ENCODE measurements at regions not wholly inside any gene's neighbourhood (a gene's known extent, or its start where the extent isn't known, plus 50 kb on each side); places are given as distances from the start of the nearest gene placed in this dataset.
"Not testable (repeated sequence)": the region's sequence is repeated elsewhere in the genome, so short reads cannot be mapped to it uniquely, and the experiment has no call there.

DNA sequence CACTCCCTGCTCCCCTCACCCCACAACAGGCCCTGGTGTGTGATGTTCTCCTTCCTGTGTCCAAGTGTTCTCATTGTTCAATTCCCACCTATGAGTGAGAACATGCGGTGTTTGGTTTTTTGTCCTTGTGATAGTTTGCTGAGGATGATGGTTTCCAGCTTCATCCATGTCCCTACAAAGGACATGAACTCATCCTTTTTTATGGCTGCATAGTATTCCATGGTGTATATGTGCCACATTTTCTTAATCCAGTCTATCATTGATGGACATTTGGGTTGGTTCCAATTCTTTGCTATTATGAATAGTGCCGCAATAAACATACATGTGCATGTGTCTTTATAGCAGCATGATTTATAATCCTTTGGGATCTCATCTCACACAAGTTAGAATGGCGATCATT, 101.5 kb upstream of the NGF start:
- 94% methylated on average over 3 of the region's 3 CpGs for WGBS
- H3K27me3 ChIP-seq (ENCODE audit: control insufficient read depth in 4 of 4, insufficient read depth in 4 of 4, low read length in 3 of 4); H3K4me3 ChIP-seq (ENCODE audit: low read depth in 1 of 3, low read length in 3 of 3); H3K4me1 ChIP-seq (ENCODE audit: control insufficient read depth in 4 of 4, insufficient read depth in 4 of 4, low read length in 3 of 4); H3K36me3 ChIP-seq (ENCODE audit: control insufficient read depth in 4 of 4, insufficient read depth in 3 of 4, low read depth in 1 of 4, low read length in 3 of 4); DNase-seq (ENCODE audit: low spot score); H3K27ac ChIP-seq (ENCODE audit: low read depth in 1 of 2, low read length in 2 of 2); H3K9me3 ChIP-seq (ENCODE audit: control insufficient read depth in 4 of 4, low read length in 3 of 4); H3K9ac ChIP-seq (ENCODE audit: low read depth in 1 of 2, low read length in 2 of 2): not testable (repeated sequence)

GRCh38 chr1:115437196-115437595, 99.1 kb upstream of the NGF start:
- WGBS = 82% methylated on average over 7 of the region's 7 CpGs
- Histone ChIP-seq H3K27me3 (ENCODE audit: control insufficient read depth in 4 of 4, insufficient read depth in 4 of 4, low read length in 3 of 4) (no peaks in the 10 kb centered on the region), H3K4me3 (ENCODE audit: low read depth in 1 of 3, low read length in 3 of 3) (no peak overlapping the region), H3K36me3 (ENCODE audit: control insufficient read depth in 4 of 4, insufficient read depth in 3 of 4, low read depth in 1 of 4, low read length in 3 of 4) (no peaks in the 10 kb centered on the region), H3K9me3 (ENCODE audit: control insufficient read depth in 4 of 4, low read length in 3 of 4) (no peaks in the 10 kb centered on the region), H3K4me1 (ENCODE audit: control insufficient read depth in 4 of 4, insufficient read depth in 4 of 4, low read length in 3 of 4) (no peaks in the 10 kb centered on the region), H3K27ac (ENCODE audit: low read depth in 1 of 2, low read length in 2 of 2) (no peak overlapping the region), H3K9ac (ENCODE audit: low read depth in 1 of 2, low read length in 2 of 2) (no peak overlapping the region)
- TF ChIP-seq CTCF (IDR thresholded peaks at IDR 0.05; ENCODE audit: low read depth, low read length, missing input control) = no peak
- no peak for TF ChIP-seq ZBTB33 (IDR thresholded peaks at IDR 0.05)
- TF ChIP-seq SP1 (IDR thresholded peaks at IDR 0.05) = no peak
- TF ChIP-seq YY1 (IDR thresholded peaks at IDR 0.05) = no peak
- TF ChIP-seq RAD21 (IDR thresholded peaks at IDR 0.05) = no peak
- no peak for TF ChIP-seq JUND (IDR thresholded peaks at IDR 0.05)
- no peak for TF ChIP-seq FOXA1 (IDR thresholded peaks at IDR 0.05)
- DNase-seq (ENCODE audit: low spot score) = no peak

- no peak overlapping the region for H3K9ac ChIP-seq (ENCODE audit: low read depth in 1 of 2, low read length in 2 of 2)
- no peaks in the 10 kb centered on the region for H3K36me3 ChIP-seq (ENCODE audit: control insufficient read depth in 4 of 4, insufficient read depth in 3 of 4, low read depth in 1 of 4, low read length in 3 of 4)
- H3K27ac ChIP-seq (ENCODE audit: low read depth in 1 of 2, low read length in 2 of 2) = no peak overlapping the region
- no peak overlapping the region for H3K4me3 ChIP-seq (ENCODE audit: low read depth in 1 of 3, low read length in 3 of 3)
- H3K27me3 ChIP-seq (ENCODE audit: control insufficient read depth in 4 of 4, insufficient read depth in 4 of 4, low read length in 3 of 4) = no peaks in the 10 kb centered on the region
- DNase-seq (ENCODE audit: low spot score) = no peak
- no peaks in the 10 kb centered on the region for H3K4me1 ChIP-seq (ENCODE audit: control insufficient read depth in 4 of 4, insufficient read depth in 4 of 4, low read length in 3 of 4)
- no peaks in the 10 kb centered on the region for H3K9me3 ChIP-seq (ENCODE audit: control insufficient read depth in 4 of 4, low read length in 3 of 4)
- TF ChIP-seq TAF1 (conservative IDR thresholded peaks at IDR 0.05) (no peak), HNF4G (IDR thresholded peaks at IDR 0.05) (no peak), RXRA (IDR thresholded peaks at IDR 0.05) (no peak), EGR1 (IDR thresholded peaks at IDR 0.05; ENCODE audit: low read depth in 2 of 2) (no peak), RAD21 (IDR thresholded peaks at IDR 0.05) (no peak), CTCF (IDR thresholded peaks at IDR 0.05; ENCODE audit: low read depth, low read length, missing input control) (no peak), NR2F2 (IDR thresholded peaks at IDR 0.05) (no peak), GABPA (IDR thresholded peaks at IDR 0.05 in 1 of 2, conservative IDR thresholded peaks at IDR 0.05 in 1 of 2) (no peak), SP1 (IDR thresholded peaks at IDR 0.05) (no peak), ZBTB33 (IDR thresholded peaks at IDR 0.05) (no peak), YY1 (IDR thresholded peaks at IDR 0.05) (no peak), JUND (IDR thresholded peaks at IDR 0.05) (no peak), FOXA1 (IDR thresholded peaks at IDR 0.05) (no peak)
- TF ChIP-seq, protein P1, sequence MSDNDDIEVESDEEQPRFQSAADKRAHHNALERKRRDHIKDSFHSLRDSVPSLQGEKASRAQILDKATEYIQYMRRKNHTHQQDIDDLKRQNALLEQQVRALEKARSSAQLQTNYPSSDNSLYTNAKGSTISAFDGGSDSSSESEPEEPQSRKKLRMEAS (IDR thresholded peaks at IDR 0.05) = no peak
- TF ChIP-seq, protein P2, sequence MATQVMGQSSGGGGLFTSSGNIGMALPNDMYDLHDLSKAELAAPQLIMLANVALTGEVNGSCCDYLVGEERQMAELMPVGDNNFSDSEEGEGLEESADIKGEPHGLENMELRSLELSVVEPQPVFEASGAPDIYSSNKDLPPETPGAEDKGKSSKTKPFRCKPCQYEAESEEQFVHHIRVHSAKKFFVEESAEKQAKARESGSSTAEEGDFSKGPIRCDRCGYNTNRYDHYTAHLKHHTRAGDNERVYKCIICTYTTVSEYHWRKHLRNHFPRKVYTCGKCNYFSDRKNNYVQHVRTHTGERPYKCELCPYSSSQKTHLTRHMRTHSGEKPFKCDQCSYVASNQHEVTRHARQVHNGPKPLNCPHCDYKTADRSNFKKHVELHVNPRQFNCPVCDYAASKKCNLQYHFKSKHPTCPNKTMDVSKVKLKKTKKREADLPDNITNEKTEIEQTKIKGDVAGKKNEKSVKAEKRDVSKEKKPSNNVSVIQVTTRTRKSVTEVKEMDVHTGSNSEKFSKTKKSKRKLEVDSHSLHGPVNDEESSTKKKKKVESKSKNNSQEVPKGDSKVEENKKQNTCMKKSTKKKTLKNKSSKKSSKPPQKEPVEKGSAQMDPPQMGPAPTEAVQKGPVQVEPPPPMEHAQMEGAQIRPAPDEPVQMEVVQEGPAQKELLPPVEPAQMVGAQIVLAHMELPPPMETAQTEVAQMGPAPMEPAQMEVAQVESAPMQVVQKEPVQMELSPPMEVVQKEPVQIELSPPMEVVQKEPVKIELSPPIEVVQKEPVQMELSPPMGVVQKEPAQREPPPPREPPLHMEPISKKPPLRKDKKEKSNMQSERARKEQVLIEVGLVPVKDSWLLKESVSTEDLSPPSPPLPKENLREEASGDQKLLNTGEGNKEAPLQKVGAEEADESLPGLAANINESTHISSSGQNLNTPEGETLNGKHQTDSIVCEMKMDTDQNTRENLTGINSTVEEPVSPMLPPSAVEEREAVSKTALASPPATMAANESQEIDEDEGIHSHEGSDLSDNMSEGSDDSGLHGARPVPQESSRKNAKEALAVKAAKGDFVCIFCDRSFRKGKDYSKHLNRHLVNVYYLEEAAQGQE (IDR thresholded peaks at IDR 0.05) = no peak
- TF ChIP-seq, protein P3, sequence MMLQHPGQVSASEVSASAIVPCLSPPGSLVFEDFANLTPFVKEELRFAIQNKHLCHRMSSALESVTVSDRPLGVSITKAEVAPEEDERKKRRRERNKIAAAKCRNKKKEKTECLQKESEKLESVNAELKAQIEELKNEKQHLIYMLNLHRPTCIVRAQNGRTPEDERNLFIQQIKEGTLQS (IDR thresholded peaks at IDR 0.05) = no peak
Observed at GRCh38 chr1:115436596-115436995, 98.5 kb upstream of the NGF start.

Measured in liver (tissue), 8 donors.